ENCODE measurements at regions not wholly inside any gene's neighbourhood (a gene's known extent, or its start where the extent isn't known, plus 50 kb on each side); places are given as distances from the start of the nearest gene placed in this dataset.
"Not testable (repeated sequence)": the region's sequence is repeated elsewhere in the genome, so short reads cannot be mapped to it uniquely, and the experiment has no call there.

DNA sequence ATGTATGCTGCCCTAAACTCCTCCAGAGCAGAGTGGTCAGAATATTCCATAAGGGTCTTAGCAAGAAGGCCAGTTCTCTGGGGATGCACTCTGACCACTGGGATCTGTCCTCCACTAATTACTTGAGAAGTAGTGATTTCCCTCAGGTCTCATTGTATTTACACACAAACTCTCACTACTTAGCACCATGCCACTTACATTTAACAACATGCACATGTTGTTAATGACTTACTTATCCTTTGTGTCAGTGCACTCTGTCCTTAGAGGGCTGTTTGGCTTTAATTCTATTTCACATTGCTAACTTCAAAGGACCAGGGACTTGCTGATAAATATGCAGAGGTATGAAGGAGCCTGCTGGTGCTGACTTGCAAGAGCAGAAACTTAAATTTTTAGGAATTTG is 1415.5 kb upstream of the ACVR2A start:
- no peak for DNase-seq

DNA sequence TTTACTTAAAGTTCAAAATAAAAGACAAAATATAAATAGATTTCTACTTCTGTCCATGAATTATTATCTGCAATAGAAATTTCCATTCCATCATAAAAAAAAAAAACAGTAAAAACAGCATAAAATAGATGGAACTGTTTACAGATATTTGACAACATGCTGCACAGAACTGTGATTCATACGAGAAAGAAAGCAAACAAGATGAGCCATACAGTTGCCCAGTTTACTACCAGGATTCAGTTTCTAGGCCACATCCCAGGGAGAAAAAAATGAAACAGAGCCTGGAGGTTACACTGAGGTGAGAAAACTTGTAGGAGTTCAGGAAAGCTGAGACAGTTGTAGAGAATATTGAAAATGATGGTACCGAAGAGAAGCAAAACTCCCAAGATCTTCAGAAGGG is 1426.9 kb upstream of the ACVR2A start:
- DNase-seq = no peak

DNA sequence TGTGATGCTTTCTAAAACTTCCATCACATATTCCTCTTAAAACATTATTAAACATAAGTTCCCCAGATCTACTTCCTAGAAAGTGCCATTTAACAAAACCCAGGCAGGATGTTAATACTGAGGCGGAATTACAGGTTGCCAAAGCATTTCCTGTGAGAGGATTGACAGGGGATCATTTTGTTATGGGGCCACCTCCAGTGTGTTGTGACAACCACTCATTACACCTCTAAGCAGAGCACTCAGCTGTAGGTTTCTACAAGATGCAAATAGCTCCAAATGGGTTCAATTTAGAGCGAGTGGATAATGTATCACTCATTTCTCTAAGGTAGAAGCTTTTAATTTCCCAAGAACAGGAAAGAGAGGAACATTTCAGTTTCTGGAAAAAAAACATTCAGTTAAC is 1429.5 kb upstream of the ACVR2A start:
- no peak for DNase-seq

GRCh38 chr2:146414456-146414855 is 1430.4 kb upstream of the ACVR2A start:
- no peak for DNase-seq

DNA sequence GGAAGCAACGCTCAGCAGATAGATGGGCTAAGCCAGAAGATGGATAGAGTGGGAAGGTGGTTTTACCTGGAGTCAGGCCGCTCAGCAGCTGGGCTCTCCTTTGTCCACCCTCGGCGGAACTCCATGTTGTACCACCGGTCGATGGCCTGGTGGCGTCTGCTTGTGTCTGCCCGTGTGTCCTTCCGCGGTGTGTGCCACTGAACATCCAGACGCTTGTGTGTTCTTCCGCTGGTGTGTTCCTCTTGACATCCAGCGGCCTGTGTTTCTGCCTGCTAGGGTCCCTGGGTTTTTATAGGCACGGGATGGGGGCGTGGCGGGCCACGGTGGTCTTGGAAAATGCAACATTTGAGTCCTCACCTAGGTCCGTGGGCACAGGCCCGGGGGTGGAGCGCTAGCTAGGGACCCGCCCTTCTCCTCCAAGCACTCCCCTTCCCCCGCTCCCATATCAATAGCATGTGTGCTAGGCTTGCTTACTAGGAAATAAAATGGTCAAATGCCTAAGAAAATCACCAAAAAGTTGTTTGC is 1431.7 kb upstream of the ACVR2A start:
- no peak for DNase-seq

DNA sequence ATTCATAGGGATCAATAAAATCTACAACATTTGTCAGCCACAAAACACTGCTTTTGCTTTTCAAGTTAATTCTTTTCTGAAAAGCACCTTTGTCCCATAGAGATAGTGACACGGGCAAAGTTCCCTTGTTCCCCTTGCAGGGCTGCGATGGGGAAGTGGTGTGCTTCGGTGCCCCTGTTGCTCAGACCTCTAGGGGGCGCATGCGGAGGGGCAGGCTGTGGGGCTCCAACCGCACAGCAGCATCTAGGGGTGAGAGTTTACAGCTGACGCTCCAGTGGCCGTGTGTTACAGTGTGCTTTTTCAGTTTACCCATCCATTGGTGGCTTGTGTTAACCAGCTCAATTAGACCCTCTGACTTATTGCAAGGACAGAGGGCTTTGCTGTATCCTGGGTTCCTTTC is 1432.2 kb upstream of the ACVR2A start:
- no peak for DNase-seq

DNA sequence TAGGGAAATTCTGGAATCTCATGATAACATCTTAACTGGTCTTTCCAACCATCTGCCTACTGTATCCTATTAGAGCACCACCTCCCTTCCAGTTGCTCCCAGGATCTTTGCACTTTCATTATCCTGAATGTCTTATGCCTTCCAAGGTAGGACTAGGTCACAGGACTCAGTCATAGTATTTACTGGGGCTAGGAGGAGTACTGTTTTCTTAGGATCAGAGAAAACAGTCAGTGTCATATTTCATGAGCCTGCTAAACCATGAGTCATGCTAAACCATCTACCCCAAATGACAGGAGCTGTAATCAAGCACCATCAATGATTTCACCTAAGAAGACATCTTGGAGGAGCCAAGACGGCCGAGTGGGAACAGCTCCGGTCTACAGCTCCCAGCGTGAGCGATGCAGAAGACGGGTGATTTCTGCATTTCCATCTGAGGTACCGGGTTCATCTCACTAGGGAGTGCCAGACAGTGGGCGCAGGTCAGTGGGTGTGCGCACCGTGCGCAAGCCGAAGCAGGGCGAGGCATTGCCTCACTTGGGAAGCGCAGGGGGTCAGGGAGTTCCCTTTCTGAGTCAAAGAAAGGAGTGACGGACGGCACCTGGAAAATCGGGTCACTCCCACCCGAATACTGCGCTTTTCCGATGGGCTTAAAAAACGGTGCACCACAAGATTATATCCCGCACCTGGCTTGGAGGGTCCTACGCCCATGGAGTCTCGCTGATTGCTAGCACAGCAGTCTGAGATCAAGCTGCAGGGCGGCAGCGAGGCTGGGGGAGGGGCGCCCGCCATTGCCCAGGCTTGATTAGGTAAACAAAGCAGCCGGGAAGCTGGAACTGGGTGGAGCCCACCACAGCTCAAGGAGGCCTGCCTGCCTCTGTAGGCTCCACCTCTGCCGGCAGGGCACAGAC is 1439.2 kb upstream of the ACVR2A start:
- not testable (repeated sequence) for DNase-seq

- DNase-seq = not testable (repeated sequence)
These were observed 1441.2 kb upstream of the ACVR2A start for GRCh38 chr2:146403546-146404160.

GRCh38 chr2:146392631-146393030 is 1452.2 kb upstream of the ACVR2A start:
- DNase-seq = no peak

GRCh38 chr2:146392186-146392585 is 1452.6 kb upstream of the ACVR2A start:
- no peak for DNase-seq

DNA sequence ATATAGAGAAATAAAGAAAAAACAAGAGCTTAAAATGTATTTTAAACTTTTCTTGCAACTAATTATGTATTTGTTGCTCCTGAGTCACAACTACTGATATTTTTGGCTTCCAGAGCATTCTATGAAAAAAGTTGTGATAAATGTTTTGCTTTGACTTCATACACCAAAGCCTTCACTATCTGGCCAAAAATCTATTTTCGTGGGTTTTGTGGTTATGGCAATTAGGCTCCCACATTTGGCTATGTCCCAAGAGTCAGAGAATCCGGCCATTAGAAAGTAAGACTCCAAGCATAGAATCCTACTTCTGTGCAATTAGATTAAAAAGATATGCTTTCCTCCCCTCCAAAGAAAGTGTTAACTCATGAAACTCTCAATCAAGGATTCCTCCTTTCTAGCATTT is 1456.1 kb upstream of the ACVR2A start:
- DNase-seq = no peak

GRCh38 chr2:146386096-146386495 is 1458.7 kb upstream of the ACVR2A start:
- DNase-seq = no peak

GRCh38 chr2:146385031-146385430 is 1459.8 kb upstream of the ACVR2A start:
- no peak for DNase-seq

DNA sequence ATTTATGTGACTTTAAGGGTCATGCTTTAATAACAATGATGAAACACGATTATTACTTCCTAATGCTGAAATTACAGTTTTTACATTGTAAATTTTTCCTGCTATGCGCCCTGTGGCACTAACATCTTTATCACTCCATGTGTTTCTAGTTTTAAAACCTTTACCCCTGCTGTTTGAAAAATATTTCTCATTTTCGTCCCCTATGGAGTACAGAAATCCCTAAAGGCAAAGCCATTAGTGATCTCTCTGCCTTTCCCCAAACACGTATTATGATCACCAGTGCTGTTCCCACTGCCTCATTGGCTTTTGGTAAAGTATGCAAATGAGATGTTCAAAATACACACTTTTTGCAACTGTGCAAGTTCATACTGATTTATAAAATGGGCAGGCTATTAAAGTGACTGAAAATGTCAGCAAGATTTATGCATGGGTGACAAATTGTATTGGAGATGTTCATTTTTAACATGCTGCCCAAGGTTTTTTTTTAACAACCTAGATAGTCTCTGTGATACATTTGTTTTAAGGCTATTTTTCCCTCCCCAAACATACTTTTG is 1468.2 kb upstream of the ACVR2A start:
- DNase-seq = no peak

DNA sequence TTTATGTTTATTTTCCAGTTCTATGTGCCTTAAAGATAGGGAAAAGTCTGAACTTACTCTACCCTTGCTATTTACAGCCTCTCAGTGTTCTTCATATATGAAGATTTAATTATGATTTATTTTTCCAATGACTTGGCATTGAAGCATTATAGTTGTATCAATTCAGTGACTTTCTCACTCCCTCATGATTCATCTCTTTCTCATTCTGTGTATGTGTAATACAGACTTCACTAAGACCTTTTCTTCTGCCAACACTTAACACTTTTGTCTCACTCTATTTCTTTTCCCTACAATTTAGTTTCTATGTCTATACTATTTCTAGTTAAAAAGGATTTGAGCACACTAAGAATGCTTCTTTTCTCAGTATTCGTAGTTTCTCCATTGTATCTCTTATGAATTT is 1470.3 kb upstream of the ACVR2A start:
- no peak for DNase-seq

- not testable (repeated sequence) for DNase-seq
These were observed 1473.5 kb upstream of the ACVR2A start for GRCh38 chr2:146371364-146371763.

- DNase-seq = no peak
These were observed 1474.0 kb upstream of the ACVR2A start for GRCh38 chr2:146370826-146371225.

DNA sequence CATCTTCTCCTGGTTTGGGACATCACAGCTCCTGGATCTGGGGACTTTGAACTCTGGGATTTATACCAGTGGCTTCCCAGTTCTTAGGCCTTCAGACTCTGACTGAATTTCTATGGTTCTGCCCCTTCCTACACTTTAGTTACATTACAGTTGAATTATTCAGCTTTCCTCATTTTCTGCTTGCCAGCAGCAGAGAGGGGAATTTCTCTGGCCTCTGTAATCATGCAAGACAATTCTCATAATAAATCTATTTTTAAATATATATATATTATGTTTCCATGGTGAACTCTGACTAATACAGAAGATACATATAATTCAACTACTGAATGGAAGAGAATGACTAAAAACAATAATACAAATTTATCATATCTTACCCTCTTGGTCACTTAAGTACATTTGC is 1478.6 kb upstream of the ACVR2A start:
- no peak for DNase-seq

GRCh38 chr2:146365041-146365440 is 1479.8 kb upstream of the ACVR2A start:
- DNase-seq = no peak

DNA sequence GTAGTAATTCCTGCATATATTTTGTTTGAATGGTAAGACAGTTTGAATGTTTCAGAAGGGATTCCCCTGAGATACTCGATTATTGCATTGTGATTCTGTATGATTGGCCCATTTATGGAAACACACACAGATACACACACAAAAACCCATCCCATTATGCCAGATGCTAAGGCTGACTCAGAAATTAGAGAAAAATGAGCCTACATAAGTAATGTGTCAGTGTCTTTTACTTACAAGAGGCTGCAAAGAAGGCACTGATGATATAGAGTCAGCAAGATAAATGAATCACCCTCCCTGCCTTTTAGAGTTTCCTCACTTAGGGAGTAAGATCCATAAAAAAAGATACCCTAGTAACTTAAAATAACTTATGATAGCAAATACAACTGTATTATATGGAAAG is 1481.1 kb upstream of the ACVR2A start:
- DNase-seq = no peak

- DNase-seq = no peak
These were observed 1493.1 kb upstream of the ACVR2A start for GRCh38 chr2:146351689-146352088.

DNA sequence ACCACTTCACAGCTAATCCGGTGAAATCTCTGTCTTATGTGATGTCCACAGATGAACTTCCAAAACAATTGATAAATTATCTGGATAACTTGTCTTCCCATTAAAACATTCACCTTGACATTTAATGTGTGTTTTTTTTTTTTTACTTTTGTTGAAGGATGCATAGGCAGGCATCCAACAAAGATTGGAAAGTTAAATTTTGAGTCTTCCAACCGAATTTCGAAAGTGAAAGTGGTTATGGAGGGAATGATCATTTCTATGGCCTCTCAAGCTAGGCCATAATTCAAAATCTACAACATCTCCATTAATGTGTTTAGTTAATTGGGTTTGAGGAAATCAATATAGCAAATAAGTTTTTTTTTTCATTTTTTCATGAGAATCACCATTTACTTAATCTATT is 1495.5 kb upstream of the ACVR2A start:
- DNase-seq = no peak

DNA sequence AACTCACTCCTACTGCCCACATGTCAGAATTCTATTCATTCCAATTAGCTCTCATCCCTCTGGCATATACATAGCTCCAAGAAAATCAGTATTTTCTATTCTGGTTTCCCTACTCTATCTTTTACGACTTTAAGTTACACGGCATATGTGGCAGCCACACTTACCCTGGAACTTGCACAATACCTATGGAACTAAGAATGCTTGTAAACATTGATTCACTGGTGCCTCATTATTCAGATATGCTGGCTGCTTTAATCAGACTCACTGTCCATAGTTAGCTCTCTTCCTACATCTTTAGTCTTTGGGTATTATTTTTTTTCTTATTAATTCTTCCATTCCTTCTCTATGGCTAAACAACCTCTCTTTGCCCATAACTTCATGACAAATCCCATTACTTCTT is 1519.9 kb upstream of the ACVR2A start:
- no peak for DNase-seq

DNA sequence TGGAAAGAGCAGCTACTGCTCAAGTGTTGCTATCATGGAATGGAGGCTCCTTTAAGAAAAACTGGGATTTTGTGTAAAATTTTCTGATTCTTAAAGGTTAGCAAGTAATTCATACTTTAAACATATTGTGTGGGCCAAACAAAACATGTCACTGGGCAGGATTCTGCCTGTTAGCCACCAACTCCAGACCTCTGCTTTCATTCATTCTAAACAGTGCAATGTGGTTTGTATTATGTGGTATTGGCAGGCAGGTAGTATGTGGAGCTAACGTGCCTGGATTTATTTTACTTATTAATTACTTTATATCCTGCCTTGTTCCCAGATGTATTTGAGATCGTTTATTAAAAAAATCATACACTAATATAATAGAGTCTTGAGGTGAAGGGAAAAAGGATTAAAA is 1521.3 kb upstream of the ACVR2A start:
- DNase-seq = no peak
